ENCODE measurements at regions not wholly inside any gene's neighbourhood (a gene's known extent, or its start where the extent isn't known, plus 50 kb on each side); places are given as distances from the start of the nearest gene placed in this dataset.

DNA sequence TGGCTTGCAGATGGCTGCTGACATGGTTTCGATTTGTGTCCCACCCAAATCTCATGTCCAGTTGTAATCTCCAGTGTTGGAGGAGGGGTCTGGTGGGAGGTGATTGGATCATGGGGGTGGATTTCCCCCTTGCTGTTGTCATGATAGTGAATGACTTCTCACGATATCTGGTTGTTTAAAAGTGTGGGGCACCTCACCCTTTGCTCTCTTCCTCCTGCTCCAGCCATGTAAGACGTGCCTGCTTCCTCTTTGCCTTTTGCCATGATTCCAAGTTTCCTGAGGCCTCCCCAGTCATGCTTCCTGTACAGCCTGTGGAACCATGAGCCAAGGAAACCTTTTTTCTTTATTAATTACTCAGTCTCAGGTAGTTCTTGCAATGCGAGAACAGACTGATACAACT is 77.6 kb upstream of the FUCA2 start:
- TF ChIP-seq, protein P1, sequence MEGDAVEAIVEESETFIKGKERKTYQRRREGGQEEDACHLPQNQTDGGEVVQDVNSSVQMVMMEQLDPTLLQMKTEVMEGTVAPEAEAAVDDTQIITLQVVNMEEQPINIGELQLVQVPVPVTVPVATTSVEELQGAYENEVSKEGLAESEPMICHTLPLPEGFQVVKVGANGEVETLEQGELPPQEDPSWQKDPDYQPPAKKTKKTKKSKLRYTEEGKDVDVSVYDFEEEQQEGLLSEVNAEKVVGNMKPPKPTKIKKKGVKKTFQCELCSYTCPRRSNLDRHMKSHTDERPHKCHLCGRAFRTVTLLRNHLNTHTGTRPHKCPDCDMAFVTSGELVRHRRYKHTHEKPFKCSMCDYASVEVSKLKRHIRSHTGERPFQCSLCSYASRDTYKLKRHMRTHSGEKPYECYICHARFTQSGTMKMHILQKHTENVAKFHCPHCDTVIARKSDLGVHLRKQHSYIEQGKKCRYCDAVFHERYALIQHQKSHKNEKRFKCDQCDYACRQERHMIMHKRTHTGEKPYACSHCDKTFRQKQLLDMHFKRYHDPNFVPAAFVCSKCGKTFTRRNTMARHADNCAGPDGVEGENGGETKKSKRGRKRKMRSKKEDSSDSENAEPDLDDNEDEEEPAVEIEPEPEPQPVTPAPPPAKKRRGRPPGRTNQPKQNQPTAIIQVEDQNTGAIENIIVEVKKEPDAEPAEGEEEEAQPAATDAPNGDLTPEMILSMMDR (IDR thresholded peaks at IDR 0.05), result no peak
- intact Hi-C loops (cut with DNase I), result no loop called here
- H3K27ac ChIP-seq, result no peak overlapping the region
- no peaks in the 10 kb centered on the region for H3K9me3 ChIP-seq
- 87 to 93% methylated on average over 4 of the region's 4 CpGs for WGBS, 2 donors
- H3K4me1 ChIP-seq, result no peaks in the 10 kb centered on the region
- DNase-seq (no peak), ATAC-seq (no peak), FAIRE-seq (no peak)
- H3K4me3 ChIP-seq, result no peak overlapping the region
- no peaks in the 10 kb centered on the region for H3K27me3 ChIP-seq
- no peaks in the 10 kb centered on the region for H3K36me3 ChIP-seq

- Histone ChIP-seq H3K4me3 (no peak overlapping the region), H3K36me3 (no peaks in the 10 kb centered on the region), H3K9me3 (no peaks in the 10 kb centered on the region), H3K27me3 (no peaks in the 10 kb centered on the region), H3K4me1 (no peaks in the 10 kb centered on the region), H3K27ac (no peak overlapping the region)
- intact Hi-C loops (cut with DNase I), result no loop called here
- ATAC-seq (no peak), FAIRE-seq (no peak), DNase-seq (no peak)
- 78 to 89% methylated on average over 6 of the region's 6 CpGs for WGBS, 2 donors
- TF ChIP-seq, protein P1 (IDR thresholded peaks at IDR 0.05), result no peak
These were observed 75.0 kb upstream of the FUCA2 start for GRCh38 chr6:143586557-143586956.

DNA sequence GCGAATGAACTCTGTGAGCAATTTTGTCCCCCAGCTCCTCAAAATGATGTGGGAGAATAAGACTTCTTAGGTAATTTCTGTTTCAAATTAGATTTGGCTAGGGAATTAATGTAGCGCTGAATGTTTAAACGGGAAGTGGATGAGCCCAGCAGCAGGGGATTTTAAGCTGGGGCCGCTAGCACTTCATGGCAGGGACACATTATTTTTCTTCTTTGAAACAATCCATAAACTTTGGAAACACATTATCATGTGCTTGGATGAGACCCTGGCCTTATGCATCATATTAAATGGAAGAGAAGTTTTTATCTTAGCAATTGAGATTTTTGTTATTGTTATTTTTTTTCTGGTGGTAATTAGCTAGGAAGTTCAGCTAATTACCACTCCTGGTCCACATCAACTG is 74.2 kb upstream of the FUCA2 start:
- FAIRE-seq (no peak), ATAC-seq (no peak)
- no peak overlapping the region for H3K27ac ChIP-seq

DNA sequence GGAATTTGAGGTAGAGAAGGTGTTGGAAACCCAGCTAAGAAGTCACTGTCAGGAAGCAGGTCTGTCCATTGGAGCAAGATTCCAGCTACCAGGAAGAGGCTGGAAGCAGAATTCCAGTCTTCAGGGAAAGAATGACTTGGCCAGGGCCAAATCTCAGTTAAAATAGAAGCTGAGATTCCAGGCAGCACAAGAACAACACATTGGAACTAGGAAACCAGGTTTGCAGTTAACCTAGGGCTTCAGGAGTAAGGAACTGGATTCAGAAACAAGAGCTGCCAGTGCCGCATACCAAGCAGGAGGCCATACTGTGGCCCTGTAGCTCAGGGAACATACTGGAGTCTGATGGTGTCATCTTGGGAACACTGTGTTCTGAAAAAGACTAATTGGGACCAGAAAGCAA is 73.7 kb upstream of the FUCA2 start:
- Histone ChIP-seq H3K36me3 (no peaks in the 10 kb centered on the region), H3K27me3 (no peaks in the 10 kb centered on the region), H3K27ac (no peak overlapping the region), H3K4me1 (no peaks in the 10 kb centered on the region), H3K4me3 (no peak overlapping the region), H3K9me3 (no peaks in the 10 kb centered on the region)
- intact Hi-C loops (cut with DNase I), result no loop called here
- TF ChIP-seq, protein P1 (IDR thresholded peaks at IDR 0.05), result no peak
- DNase-seq, result no peak
- 99 to 100% methylated on average over 1 of the region's 1 CpG for WGBS, 2 donors
- no peak for ATAC-seq
- no peak for FAIRE-seq

More for the DNA sequence above, 74.2 kb upstream of the FUCA2 start:
- intact Hi-C loops (cut with DNase I), result no loop called here
- no peaks in the 10 kb centered on the region for H3K27me3 ChIP-seq
- WGBS, 2 donors, result 89 to 93% methylated on average over 4 of the region's 4 CpGs
- no peaks in the 10 kb centered on the region for H3K9me3 ChIP-seq
- no peak for DNase-seq
- H3K36me3 ChIP-seq, result no peaks in the 10 kb centered on the region
- no peak overlapping the region for H3K4me3 ChIP-seq
- no peaks in the 10 kb centered on the region for H3K4me1 ChIP-seq
- TF ChIP-seq, protein P1 (IDR thresholded peaks at IDR 0.05), result no peak

DNA sequence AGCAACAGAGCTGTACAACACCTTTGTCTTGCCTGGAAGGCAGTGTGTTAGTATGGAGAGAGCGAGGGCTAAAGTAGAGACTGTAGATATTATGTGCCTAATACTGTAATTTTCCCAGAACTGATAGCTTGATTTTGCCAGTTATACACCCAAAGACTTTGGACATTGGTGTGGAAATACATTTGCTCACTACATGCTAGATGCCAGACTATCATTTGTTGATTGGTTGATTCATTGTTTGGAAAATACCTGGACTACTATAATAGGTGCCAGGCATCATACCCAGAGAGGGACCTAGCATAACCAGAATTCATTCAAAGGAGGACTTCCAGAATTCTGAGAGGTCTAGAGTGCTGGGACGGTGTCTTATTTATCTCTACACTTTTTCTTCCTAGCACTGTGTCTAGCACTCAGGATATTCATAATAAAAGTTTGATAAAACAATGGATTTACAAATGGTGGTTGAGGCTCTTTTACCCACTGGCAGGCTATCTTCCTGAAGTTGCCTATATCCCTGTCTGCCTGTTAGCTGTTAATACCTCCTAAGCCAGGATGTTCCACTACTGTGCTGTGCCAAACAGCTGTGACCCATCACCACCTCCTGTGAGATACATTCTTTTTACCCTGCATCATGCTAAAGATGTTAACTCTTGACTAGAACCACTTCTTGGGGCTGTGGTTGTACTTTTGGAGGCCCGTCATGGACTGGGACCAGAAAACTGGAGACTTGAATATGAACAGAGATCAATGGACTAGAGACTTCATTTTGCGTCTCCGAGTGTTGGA is 72.2 kb upstream of the FUCA2 start:
- Histone ChIP-seq H3K9me3 (no peaks in the 10 kb centered on the region), H3K4me1 (no peaks in the 10 kb centered on the region), H3K27me3 (no peaks in the 10 kb centered on the region), H3K4me3 (no peak overlapping the region), H3K27ac (no peak overlapping the region), H3K36me3 (no peaks in the 10 kb centered on the region)
- DNase-seq, result no peak
- TF ChIP-seq, protein P1 (IDR thresholded peaks at IDR 0.05), result no peak
- intact Hi-C loops (cut with DNase I), result no loop called here
- ATAC-seq, result no peak
- FAIRE-seq, result no peak
- WGBS, 2 donors, result 94 to 95% methylated on average over 5 of the region's 5 CpGs

Measured in pancreas (tissue), 10 donors.